ENCODE measurements at regions not wholly inside any gene's neighbourhood (a gene's known extent, or its start where the extent isn't known, plus 50 kb on each side); places are given as distances from the start of the nearest gene placed in this dataset.

DNA sequence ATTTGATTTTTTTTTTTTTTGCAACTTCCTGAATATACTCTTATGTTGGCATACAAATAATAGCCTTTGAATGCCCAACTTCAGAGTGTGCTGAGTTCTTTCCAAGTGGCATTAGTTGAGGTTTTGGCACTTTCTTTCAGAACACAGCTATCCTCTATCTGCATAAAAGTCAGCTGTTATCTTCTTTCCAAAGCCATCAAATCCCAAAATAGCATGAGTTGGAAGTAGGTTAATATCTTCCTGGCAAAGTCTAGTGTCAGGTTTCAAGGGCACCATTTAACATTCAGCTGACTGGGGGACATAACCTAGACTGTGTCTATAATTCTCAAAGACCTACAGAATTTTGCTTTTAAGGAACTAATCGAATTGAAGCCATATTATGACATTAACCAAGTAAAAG is 223.9 kb downstream of the PLPP3 start:
- no peak for DNase-seq (ENCODE audit: low spot score)
- TF ChIP-seq, protein P1, sequence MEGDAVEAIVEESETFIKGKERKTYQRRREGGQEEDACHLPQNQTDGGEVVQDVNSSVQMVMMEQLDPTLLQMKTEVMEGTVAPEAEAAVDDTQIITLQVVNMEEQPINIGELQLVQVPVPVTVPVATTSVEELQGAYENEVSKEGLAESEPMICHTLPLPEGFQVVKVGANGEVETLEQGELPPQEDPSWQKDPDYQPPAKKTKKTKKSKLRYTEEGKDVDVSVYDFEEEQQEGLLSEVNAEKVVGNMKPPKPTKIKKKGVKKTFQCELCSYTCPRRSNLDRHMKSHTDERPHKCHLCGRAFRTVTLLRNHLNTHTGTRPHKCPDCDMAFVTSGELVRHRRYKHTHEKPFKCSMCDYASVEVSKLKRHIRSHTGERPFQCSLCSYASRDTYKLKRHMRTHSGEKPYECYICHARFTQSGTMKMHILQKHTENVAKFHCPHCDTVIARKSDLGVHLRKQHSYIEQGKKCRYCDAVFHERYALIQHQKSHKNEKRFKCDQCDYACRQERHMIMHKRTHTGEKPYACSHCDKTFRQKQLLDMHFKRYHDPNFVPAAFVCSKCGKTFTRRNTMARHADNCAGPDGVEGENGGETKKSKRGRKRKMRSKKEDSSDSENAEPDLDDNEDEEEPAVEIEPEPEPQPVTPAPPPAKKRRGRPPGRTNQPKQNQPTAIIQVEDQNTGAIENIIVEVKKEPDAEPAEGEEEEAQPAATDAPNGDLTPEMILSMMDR (IDR thresholded peaks at IDR 0.05; ENCODE audit: extremely low read depth, insufficient read depth, missing control alignments) = no peak
- in situ Hi-C loops (cut with MboI; ENCODE audit: low pct_unique_long_range_greater_than_20kb, low sequenced_read_pairs, unreplicated experiment) = no loop called here

- in situ Hi-C loops (cut with MboI; ENCODE audit: low pct_unique_long_range_greater_than_20kb, low sequenced_read_pairs, unreplicated experiment) = no loop called here
- no peak for DNase-seq (ENCODE audit: low spot score)
- TF ChIP-seq, protein P1 (IDR thresholded peaks at IDR 0.05; ENCODE audit: extremely low read depth, insufficient read depth, missing control alignments) = no peak
Observed at GRCh38 chr1:56345831-56346230, 233.5 kb downstream of the PLPP3 start.

- in situ Hi-C loops (cut with MboI; ENCODE audit: low pct_unique_long_range_greater_than_20kb, low sequenced_read_pairs, unreplicated experiment) = no loop called here
- TF ChIP-seq, protein P1 (IDR thresholded peaks at IDR 0.05; ENCODE audit: extremely low read depth, insufficient read depth, missing control alignments) = no peak
- no peak for DNase-seq (ENCODE audit: low spot score)
Observed at GRCh38 chr1:56340977-56341376, 238.4 kb downstream of the PLPP3 start.

DNA sequence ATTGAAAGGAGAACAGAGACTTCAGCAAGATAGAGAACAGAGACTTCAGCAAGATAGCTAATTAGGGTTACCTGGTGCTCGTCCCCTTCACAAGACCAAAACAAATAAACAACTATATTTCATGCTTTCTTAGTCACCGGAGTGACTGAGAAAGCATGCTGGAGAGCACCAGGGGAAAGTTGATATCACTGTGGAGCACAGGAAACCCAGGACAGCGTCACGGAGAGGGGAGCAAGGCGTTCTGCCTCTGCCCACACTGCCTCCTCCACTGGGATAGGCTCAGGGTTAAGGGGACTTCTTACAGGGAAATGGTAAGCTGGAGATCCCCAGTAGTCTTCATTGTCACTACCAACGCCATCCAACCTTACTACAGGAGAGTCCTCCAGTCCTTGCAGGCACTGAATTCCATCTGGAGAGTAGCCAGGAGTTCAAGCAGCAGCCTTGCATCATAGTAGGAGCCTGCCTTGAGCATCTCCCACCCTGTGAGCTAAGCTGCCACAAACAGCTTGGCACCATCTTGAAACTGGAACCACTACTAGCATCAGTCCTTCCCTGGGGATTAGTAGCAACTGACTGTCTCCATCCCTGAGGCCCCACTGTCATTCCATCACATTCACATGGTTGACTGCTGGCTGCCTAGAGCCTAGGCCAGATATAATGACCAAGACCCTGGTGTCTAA is 239.4 kb downstream of the PLPP3 start:
- in situ Hi-C loops (cut with MboI; ENCODE audit: low pct_unique_long_range_greater_than_20kb, low sequenced_read_pairs, unreplicated experiment) = no loop called here
- DNase-seq (ENCODE audit: low spot score) = no peak

GRCh38 chr1:56339093-56339492 is 240.3 kb downstream of the PLPP3 start:
- no peak for DNase-seq (ENCODE audit: low spot score)
- TF ChIP-seq, protein P1 (IDR thresholded peaks at IDR 0.05; ENCODE audit: extremely low read depth, insufficient read depth, missing control alignments) = no peak
- in situ Hi-C loops (cut with MboI; ENCODE audit: low pct_unique_long_range_greater_than_20kb, low sequenced_read_pairs, unreplicated experiment) = no loop called here

More for the DNA sequence above, 239.4 kb downstream of the PLPP3 start:
- TF ChIP-seq, protein P1 (IDR thresholded peaks at IDR 0.05; ENCODE audit: extremely low read depth, insufficient read depth, missing control alignments) = no peak

DNA sequence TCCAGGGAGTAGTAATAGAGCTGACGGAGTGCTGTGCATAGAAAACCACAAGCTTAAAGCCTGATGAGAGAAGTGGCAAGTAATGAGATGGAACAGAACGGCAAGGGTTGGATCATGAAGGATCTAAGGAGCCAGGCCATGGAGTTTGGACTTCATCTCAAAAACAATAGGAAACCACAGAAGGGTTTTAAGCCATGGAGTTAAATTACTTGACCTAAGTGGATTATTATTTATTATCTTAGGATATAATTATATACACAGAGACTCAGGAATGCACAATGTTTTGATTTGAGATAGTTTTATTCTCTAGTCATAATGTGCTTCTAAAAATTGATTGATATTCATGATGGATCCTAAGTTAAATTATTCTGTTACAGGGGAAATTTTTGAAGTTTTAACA is 242.4 kb downstream of the PLPP3 start:
- no peak for DNase-seq (ENCODE audit: low spot score)
- in situ Hi-C loops (cut with MboI; ENCODE audit: low pct_unique_long_range_greater_than_20kb, low sequenced_read_pairs, unreplicated experiment) = no loop called here
- TF ChIP-seq, protein P1 (IDR thresholded peaks at IDR 0.05; ENCODE audit: extremely low read depth, insufficient read depth, missing control alignments) = no peak
